Kidney epithelial cell (primary cell): ENCODE measurements at regions not wholly inside any gene's neighbourhood (a gene's known extent, or its start where the extent isn't known, plus 50 kb on each side); places are given as distances from the start of the nearest gene placed in this dataset.

Source experiments
- DNase-seq: peaks from one replicate; pipeline ENCODE4 v3.0.0-alpha.2; 2010; ENCODE audit warnings: low read depth
- H3K27me3 ChIP-seq: 2 replicates; pipeline ENCODE4 v1.6.0; 2011; ENCODE audit warnings: low read length; ENCODE audit not compliant: control insufficient read depth, insufficient read depth
- H3K36me3 ChIP-seq: 2 replicates; pipeline ENCODE4 v1.5.1; 2011; ENCODE audit warnings: low read length; ENCODE audit not compliant: control insufficient read depth, insufficient read depth
- H3K4me3 ChIP-seq: 2 replicates; pipeline ENCODE4 v1.5.1; 2011; ENCODE audit warnings: low read depth, mild to moderate bottlenecking, control low read depth, low read length
- TF ChIP-seq, protein P1 (sequence below): IDR thresholded peaks from 2 replicates; pipeline ENCODE4 v1.5.1; 2011; ENCODE audit warnings: mild to moderate bottlenecking, moderate library complexity, low read length, control low read depth, inconsistent platforms; ENCODE audit not compliant: insufficient read depth, poor library complexity, severe bottlenecking

GRCh38 chr4:43234626-43235415 lies 342.3 kb downstream of the GRXCR1 start:
- H3K27me3 ChIP-seq = no peaks in the 10 kb centered on the region
- no peak overlapping the region for H3K4me3 ChIP-seq
- no peak for DNase-seq
- H3K36me3 ChIP-seq = no peaks in the 10 kb centered on the region
- TF ChIP-seq, protein P1, sequence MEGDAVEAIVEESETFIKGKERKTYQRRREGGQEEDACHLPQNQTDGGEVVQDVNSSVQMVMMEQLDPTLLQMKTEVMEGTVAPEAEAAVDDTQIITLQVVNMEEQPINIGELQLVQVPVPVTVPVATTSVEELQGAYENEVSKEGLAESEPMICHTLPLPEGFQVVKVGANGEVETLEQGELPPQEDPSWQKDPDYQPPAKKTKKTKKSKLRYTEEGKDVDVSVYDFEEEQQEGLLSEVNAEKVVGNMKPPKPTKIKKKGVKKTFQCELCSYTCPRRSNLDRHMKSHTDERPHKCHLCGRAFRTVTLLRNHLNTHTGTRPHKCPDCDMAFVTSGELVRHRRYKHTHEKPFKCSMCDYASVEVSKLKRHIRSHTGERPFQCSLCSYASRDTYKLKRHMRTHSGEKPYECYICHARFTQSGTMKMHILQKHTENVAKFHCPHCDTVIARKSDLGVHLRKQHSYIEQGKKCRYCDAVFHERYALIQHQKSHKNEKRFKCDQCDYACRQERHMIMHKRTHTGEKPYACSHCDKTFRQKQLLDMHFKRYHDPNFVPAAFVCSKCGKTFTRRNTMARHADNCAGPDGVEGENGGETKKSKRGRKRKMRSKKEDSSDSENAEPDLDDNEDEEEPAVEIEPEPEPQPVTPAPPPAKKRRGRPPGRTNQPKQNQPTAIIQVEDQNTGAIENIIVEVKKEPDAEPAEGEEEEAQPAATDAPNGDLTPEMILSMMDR = no peak

- no peak overlapping the region for H3K4me3 ChIP-seq
- TF ChIP-seq, protein P1 = no peak
- DNase-seq = no peak
- H3K27me3 ChIP-seq = no peaks in the 10 kb centered on the region
- no peaks in the 10 kb centered on the region for H3K36me3 ChIP-seq
Observed at GRCh38 chr4:43238008-43238407, 345.5 kb downstream of the GRXCR1 start.

GRCh38 chr4:43238585-43238984 lies 346.1 kb downstream of the GRXCR1 start:
- H3K4me3 ChIP-seq = no peak overlapping the region

GRCh38 chr4:43241104-43241503 lies 348.6 kb downstream of the GRXCR1 start:
- TF ChIP-seq, protein P1 = no peak
- H3K36me3 ChIP-seq = no peaks in the 10 kb centered on the region
- H3K4me3 ChIP-seq = no peak overlapping the region
- no peaks in the 10 kb centered on the region for H3K27me3 ChIP-seq
- DNase-seq = no peak

More at GRCh38 chr4:43238585-43238984, 346.1 kb downstream of the GRXCR1 start:
- no peak for DNase-seq
- no peaks in the 10 kb centered on the region for H3K27me3 ChIP-seq
- no peaks in the 10 kb centered on the region for H3K36me3 ChIP-seq
- TF ChIP-seq, protein P1 = no peak

DNA sequence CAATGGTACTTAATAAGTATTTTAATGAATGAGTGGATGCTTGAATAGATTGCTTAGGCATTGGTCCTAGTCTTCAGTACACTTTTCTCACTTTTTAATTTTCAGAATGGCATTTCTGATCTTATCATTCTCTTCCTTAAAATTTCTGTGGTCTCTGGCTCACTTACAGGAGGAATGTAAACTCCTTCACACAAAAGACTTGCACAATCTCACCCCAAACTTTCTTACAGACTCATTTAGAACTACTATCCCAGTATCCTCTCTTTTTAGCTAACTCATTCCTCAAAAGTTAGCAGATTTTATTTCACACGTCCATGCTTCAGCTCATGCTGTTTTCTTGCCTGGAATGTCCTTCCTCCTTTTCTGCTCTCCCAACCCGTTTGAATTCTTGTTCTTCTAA lies 350.1 kb downstream of the GRXCR1 start:
- H3K36me3 ChIP-seq = no peaks in the 10 kb centered on the region
- no peak overlapping the region for H3K4me3 ChIP-seq
- H3K27me3 ChIP-seq = no peaks in the 10 kb centered on the region
- DNase-seq = no peak
- TF ChIP-seq, protein P1 = no peak
